ENCODE measurements at regions not wholly inside any gene's neighbourhood (a gene's known extent, or its start where the extent isn't known, plus 50 kb on each side); places are given as distances from the start of the nearest gene placed in this dataset.
"Not testable (repeated sequence)": the region's sequence is repeated elsewhere in the genome, so short reads cannot be mapped to it uniquely, and the experiment has no call there.

- H3K27ac ChIP-seq (ENCODE audit: low read depth, low read length) = not testable (repeated sequence)
Observed at GRCh38 chr11:71152312-71153004, 99.9 kb downstream of the SHANK2 start.

DNA sequence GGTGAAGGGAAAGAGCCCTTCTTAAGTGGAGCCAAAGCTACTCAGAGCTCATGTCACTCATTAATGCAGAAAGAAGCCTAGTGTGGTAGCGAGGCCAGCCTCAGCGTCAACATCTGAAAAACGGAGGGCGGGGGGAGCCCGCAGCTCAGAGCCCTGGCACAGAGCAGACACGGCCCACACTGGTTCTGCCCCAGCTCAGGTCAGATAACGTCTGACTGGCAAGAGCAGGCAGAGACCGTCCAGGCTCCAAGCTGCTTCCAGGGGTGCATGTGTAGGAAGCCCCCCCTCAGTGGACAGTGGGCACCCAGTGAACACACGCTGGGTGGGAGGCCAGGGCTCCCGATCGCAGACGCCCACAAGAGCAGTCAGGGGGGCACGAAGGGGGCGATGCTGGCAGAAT is 100.8 kb downstream of the SHANK2 start:
- Histone ChIP-seq H3K4me3 (ENCODE audit: low read depth, low read length) (no peak overlapping the region), H3K4me1 (ENCODE audit: control insufficient read depth, insufficient read depth, low read length) (peaks cover 11% of the 10 kb centered on the region), H3K36me3 (ENCODE audit: control insufficient read depth, insufficient read depth, low read length) (no peaks in the 10 kb centered on the region), H3K9ac (ENCODE audit: low read length) (no peak overlapping the region), H3K27ac (ENCODE audit: low read depth, low read length) (no peak overlapping the region), H3K9me3 (ENCODE audit: control insufficient read depth, insufficient read depth, low read depth, low read length) (no peaks in the 10 kb centered on the region; the same call in 1 of the 2 replicates), H3K27me3 (ENCODE audit: control insufficient read depth, insufficient read depth, low read length) (peaks cover 78% of the 10 kb centered on the region)

More at GRCh38 chr11:71152312-71153004, 99.9 kb downstream of the SHANK2 start:
- H3K9me3 ChIP-seq (ENCODE audit: control insufficient read depth, insufficient read depth, low read depth, low read length); H3K9ac ChIP-seq (ENCODE audit: low read length); H3K36me3 ChIP-seq (ENCODE audit: control insufficient read depth, insufficient read depth, low read length); H3K4me3 ChIP-seq (ENCODE audit: low read depth, low read length): not testable (repeated sequence)
- H3K4me1 ChIP-seq (ENCODE audit: control insufficient read depth, insufficient read depth, low read length) = peaks cover 11% of the 10 kb centered on the region
- H3K27me3 ChIP-seq (ENCODE audit: control insufficient read depth, insufficient read depth, low read length) = peaks cover 79% of the 10 kb centered on the region

DNA sequence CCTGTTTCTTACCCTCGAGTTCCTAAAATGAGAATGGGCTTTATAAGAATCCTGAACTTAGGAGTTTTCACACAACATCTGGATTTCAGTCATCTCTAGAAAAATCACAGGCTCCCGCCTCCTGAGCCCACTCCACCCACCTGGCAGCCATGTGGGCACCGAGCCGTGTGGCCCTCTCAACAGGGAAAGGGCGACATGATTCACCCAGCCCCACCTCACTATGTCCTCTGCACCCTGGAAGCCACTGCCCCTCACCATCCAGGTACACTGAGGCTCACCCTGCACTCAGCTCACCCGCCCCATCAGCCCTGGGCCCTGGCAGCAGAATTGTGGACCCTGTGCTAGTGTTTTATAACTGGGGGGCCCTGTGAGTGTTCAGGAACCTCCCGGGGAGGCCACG is 101.5 kb downstream of the SHANK2 start:
- H3K4me3 ChIP-seq (ENCODE audit: low read depth, low read length) = no peak overlapping the region
- no peak overlapping the region for H3K27ac ChIP-seq (ENCODE audit: low read depth, low read length)
- no peak overlapping the region for H3K9ac ChIP-seq (ENCODE audit: low read length)
- H3K9me3 ChIP-seq (ENCODE audit: control insufficient read depth, insufficient read depth, low read depth, low read length) = no peaks in the 10 kb centered on the region; the same call in 1 of the 2 replicates
- peaks cover 71% of the 10 kb centered on the region for H3K27me3 ChIP-seq (ENCODE audit: control insufficient read depth, insufficient read depth, low read length)
- peaks cover 11% of the 10 kb centered on the region for H3K4me1 ChIP-seq (ENCODE audit: control insufficient read depth, insufficient read depth, low read length)
- no peaks in the 10 kb centered on the region for H3K36me3 ChIP-seq (ENCODE audit: control insufficient read depth, insufficient read depth, low read length)

- no peaks in the 10 kb centered on the region; the same call in 1 of the 2 replicates for H3K9me3 ChIP-seq (ENCODE audit: control insufficient read depth, insufficient read depth, low read depth, low read length)
- no peak overlapping the region for H3K4me3 ChIP-seq (ENCODE audit: low read depth, low read length)
- peaks cover 11% of the 10 kb centered on the region for H3K4me1 ChIP-seq (ENCODE audit: control insufficient read depth, insufficient read depth, low read length)
- no peak overlapping the region for H3K9ac ChIP-seq (ENCODE audit: low read length)
- peaks cover 64% of the 10 kb centered on the region for H3K27me3 ChIP-seq (ENCODE audit: control insufficient read depth, insufficient read depth, low read length)
- H3K27ac ChIP-seq (ENCODE audit: low read depth, low read length) = no peak overlapping the region
- H3K36me3 ChIP-seq (ENCODE audit: control insufficient read depth, insufficient read depth, low read length) = no peaks in the 10 kb centered on the region
Observed at GRCh38 chr11:71148716-71149115, 103.7 kb downstream of the SHANK2 start.

DNA sequence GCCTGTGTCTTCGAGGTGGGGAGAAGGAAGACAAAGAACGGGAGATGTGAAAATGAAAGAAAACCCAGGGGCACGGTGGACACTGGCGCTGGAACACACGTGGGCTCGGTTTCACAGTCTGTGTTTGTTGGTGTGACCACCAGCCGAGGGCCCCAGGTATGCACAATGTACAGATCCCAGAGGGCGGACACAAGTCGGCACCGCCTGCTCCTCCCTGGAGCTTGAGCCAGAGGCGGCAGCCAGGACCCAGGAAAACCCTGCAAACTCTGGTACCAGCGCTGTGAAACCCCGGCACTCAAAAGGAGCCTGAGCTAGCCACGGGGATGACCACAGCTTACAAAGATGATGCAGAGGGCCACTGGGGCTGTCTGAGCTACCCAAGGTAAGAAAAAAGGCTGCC is 105.0 kb downstream of the SHANK2 start:
- no peaks in the 10 kb centered on the region for H3K4me1 ChIP-seq (ENCODE audit: control insufficient read depth, insufficient read depth, low read length)
- no peaks in the 10 kb centered on the region; the same call in 1 of the 2 replicates for H3K9me3 ChIP-seq (ENCODE audit: control insufficient read depth, insufficient read depth, low read depth, low read length)
- H3K27me3 ChIP-seq (ENCODE audit: control insufficient read depth, insufficient read depth, low read length) = peaks cover 50% of the 10 kb centered on the region
- H3K9ac ChIP-seq (ENCODE audit: low read length) = no peak overlapping the region
- no peak overlapping the region for H3K27ac ChIP-seq (ENCODE audit: low read depth, low read length)
- no peaks in the 10 kb centered on the region for H3K36me3 ChIP-seq (ENCODE audit: control insufficient read depth, insufficient read depth, low read length)
- H3K4me3 ChIP-seq (ENCODE audit: low read depth, low read length) = no peak overlapping the region

GRCh38 chr11:71146846-71147245 is 105.5 kb downstream of the SHANK2 start:
- H3K27me3 ChIP-seq (ENCODE audit: control insufficient read depth, insufficient read depth, low read length) = peaks cover 46% of the 10 kb centered on the region
- no peak overlapping the region for H3K4me3 ChIP-seq (ENCODE audit: low read depth, low read length)
- H3K9me3 ChIP-seq (ENCODE audit: control insufficient read depth, insufficient read depth, low read depth, low read length) = no peaks in the 10 kb centered on the region; the same call in 1 of the 2 replicates
- H3K36me3 ChIP-seq (ENCODE audit: control insufficient read depth, insufficient read depth, low read length) = no peaks in the 10 kb centered on the region
- no peak overlapping the region for H3K9ac ChIP-seq (ENCODE audit: low read length)
- H3K4me1 ChIP-seq (ENCODE audit: control insufficient read depth, insufficient read depth, low read length) = no peaks in the 10 kb centered on the region
- no peak overlapping the region for H3K27ac ChIP-seq (ENCODE audit: low read depth, low read length)

DNA sequence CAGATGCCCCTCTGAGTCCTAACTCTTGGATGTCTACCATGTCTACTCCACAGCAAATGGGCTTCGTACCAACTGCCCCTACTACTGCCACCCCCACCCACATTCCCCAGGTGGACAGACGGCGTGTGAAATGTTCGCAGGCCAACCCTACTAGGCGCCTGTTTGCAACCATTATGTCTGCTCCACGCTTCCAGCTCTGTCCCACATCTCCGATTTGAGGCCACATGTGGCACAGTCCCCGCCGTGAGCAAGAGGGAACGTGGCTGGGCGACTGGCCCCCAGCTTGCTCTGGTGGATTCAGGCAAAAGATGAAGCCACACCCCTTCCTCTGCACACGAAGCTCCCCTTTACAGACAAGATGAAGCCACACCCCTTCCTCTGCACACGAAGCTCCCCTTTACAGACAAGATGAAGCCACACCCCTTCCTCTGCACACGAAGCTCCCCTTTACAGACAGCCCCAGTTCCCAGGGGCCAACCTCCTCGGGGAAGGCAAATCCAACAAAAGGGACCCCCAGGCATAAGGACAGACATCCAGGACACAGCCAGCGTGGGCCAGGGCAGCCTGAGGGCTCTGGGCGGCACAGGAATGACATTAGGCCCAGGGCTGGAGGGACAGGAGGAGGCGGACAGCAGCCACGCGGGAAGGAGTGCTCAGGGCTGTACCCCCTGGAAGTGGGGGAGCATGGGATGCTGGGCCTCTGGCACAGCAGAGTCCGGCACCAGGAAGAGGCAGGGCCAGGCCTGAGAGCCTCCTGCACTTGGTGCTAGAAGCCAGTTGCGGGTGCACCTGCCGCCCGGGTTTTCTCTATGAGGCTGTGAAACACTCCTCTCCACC is 106.2 kb downstream of the SHANK2 start:
- H3K4me1 ChIP-seq (ENCODE audit: control insufficient read depth, insufficient read depth, low read length) = no peaks in the 10 kb centered on the region
- H3K9ac ChIP-seq (ENCODE audit: low read length) = no peak overlapping the region
- H3K9me3 ChIP-seq (ENCODE audit: control insufficient read depth, insufficient read depth, low read depth, low read length) = no peaks in the 10 kb centered on the region; the same call in 1 of the 2 replicates
- H3K4me3 ChIP-seq (ENCODE audit: low read depth, low read length) = no peak overlapping the region
- peaks cover 39% of the 10 kb centered on the region; the same call in 1 of the 2 replicates for H3K27me3 ChIP-seq (ENCODE audit: control insufficient read depth, insufficient read depth, low read length)
- no peaks in the 10 kb centered on the region for H3K36me3 ChIP-seq (ENCODE audit: control insufficient read depth, insufficient read depth, low read length)
- no peak overlapping the region for H3K27ac ChIP-seq (ENCODE audit: low read depth, low read length)

DNA sequence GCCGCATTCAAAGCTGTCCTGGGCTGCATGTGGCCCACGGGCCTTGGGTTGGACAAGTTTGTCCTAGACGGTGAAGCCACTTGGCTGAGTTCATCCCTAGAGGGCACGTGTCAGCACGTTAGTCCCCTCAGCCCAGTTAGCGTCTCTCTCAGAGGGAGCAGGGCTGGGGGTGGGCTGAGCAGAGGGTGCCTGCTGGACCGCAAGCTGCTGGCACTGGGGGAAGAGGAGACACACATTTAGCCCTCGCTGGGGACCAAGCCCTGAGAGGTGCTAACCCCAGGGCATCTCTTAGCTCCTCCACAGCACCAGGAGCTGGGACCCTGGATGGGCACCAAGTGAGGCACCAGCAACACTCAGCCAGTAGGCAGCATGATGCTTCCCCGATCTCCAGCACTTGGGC is 107.0 kb downstream of the SHANK2 start:
- H3K27me3 ChIP-seq (ENCODE audit: control insufficient read depth, insufficient read depth, low read length) = peaks cover 31% of the 10 kb centered on the region; the same call in 1 of the 2 replicates

DNA sequence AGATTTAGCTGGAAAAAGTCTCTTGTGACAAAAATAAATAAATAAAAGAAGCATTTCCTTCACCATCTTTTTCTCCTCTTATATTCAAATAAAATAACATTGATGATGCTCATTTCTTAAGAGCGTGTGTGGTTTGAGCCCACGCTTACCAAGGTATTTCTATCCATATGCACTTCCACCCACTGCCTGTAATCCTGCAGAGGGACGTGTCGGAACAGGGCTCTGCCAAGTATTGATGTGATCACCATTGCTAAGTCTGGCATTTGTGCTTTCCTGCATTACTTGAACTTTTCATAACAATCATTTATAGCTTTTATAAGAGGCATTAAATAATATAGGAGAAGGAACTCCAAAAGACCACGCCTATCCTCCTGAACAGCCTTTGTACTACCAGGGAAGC is 107.6 kb downstream of the SHANK2 start:
- Histone ChIP-seq H3K4me3 (ENCODE audit: low read depth, low read length) (no peak overlapping the region), H3K9me3 (ENCODE audit: control insufficient read depth, insufficient read depth, low read depth, low read length) (no peaks in the 10 kb centered on the region), H3K9ac (ENCODE audit: low read length) (no peak overlapping the region), H3K27me3 (ENCODE audit: control insufficient read depth, insufficient read depth, low read length) (peaks cover 30% of the 10 kb centered on the region; the same call in 1 of the 2 replicates), H3K36me3 (ENCODE audit: control insufficient read depth, insufficient read depth, low read length) (no peaks in the 10 kb centered on the region), H3K27ac (ENCODE audit: low read depth, low read length) (no peak overlapping the region), H3K4me1 (ENCODE audit: control insufficient read depth, insufficient read depth, low read length) (no peaks in the 10 kb centered on the region)

More for the DNA sequence above, 107.0 kb downstream of the SHANK2 start:
- Histone ChIP-seq H3K27ac (ENCODE audit: low read depth, low read length) (no peak overlapping the region), H3K4me1 (ENCODE audit: control insufficient read depth, insufficient read depth, low read length) (no peaks in the 10 kb centered on the region), H3K9ac (ENCODE audit: low read length) (no peak overlapping the region), H3K4me3 (ENCODE audit: low read depth, low read length) (no peak overlapping the region), H3K36me3 (ENCODE audit: control insufficient read depth, insufficient read depth, low read length) (no peaks in the 10 kb centered on the region), H3K9me3 (ENCODE audit: control insufficient read depth, insufficient read depth, low read depth, low read length) (no peaks in the 10 kb centered on the region; the same call in 1 of the 2 replicates)

- Histone ChIP-seq H3K4me1 (ENCODE audit: control insufficient read depth, insufficient read depth, low read length) (no peaks in the 10 kb centered on the region), H3K9me3 (ENCODE audit: control insufficient read depth, insufficient read depth, low read depth, low read length) (no peaks in the 10 kb centered on the region), H3K27me3 (ENCODE audit: control insufficient read depth, insufficient read depth, low read length) (peaks cover 23% of the 10 kb centered on the region; the same call in 1 of the 2 replicates), H3K27ac (ENCODE audit: low read depth, low read length) (no peak overlapping the region), H3K4me3 (ENCODE audit: low read depth, low read length) (no peak overlapping the region), H3K9ac (ENCODE audit: low read length) (no peak overlapping the region), H3K36me3 (ENCODE audit: control insufficient read depth, insufficient read depth, low read length) (no peaks in the 10 kb centered on the region)
Observed at GRCh38 chr11:71144010-71144409, 108.4 kb downstream of the SHANK2 start.
